Vagina (tissue), 2 donors: ENCODE measurements at regions not wholly inside any gene's neighbourhood (a gene's known extent, or its start where the extent isn't known, plus 50 kb on each side); places are given as distances from the start of the nearest gene placed in this dataset.

Source experiments
- CTCF ChIP-seq, 3 experiments: fragments of 450-650 bp in 2 of 3; fragments of 200-600 bp in 1 of 3; sonication (generic) in 1 of 3; IDR thresholded peaks; one replicate each; pipeline ENCODE4 v1.5.1; 2017 to 2019; ENCODE audit warnings: antibody characterized with exemption in 3 of 3, mild to moderate bottlenecking in 2 of 3, moderate library complexity in 2 of 3
- POLR2AphosphoS5 ChIP-seq, 2 donors: sonication (generic); formaldehyde crosslinking; IDR thresholded peaks; one replicate each; pipeline ENCODE4 v1.9.0; 2017; ENCODE audit warnings: antibody characterized with exemption in 2 of 2, mild to moderate bottlenecking in 2 of 2, low read depth in 1 of 2; ENCODE audit not compliant: insufficient read depth in 1 of 2

GRCh38 chr12:126219139-126219538, 1153.9 kb downstream of the AACS start:
- TF ChIP-seq CTCF (IDR thresholded peaks at IDR 0.05) (no peak), POLR2AphosphoS5 (IDR thresholded peaks at IDR 0.05; ENCODE audit: insufficient read depth in 1 of 2, low read depth in 1 of 2) (no peak)
